ENCODE measurements at regions not wholly inside any gene's neighbourhood (a gene's known extent, or its start where the extent isn't known, plus 50 kb on each side); places are given as distances from the start of the nearest gene placed in this dataset.

- no peak for DNase-seq (ENCODE audit: low read depth in 2 of 2, low spot score in 1 of 2)
Observed at GRCh38 chr5:19406576-19407365, 581.2 kb downstream of the CDH18 start.

DNA sequence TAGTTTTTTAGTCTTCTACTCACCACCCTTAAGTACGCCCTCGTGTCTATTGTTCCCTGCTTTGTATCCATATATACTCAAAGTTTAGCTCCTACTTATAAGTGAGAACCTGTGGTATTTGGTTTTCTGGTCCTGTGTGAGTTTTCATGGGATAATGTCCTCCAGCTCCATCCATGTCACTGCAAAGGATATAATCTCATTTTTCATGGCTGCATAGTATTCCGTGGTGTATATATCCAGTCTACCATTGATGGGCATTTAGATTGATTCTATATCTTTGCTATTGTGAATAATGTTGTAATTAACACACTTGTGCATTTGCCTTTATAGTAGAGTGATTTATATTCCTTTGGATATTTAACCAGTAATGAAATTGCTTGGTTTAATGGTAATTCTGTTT lies 579.9 kb downstream of the CDH18 start:
- no peak for DNase-seq (ENCODE audit: low read depth in 2 of 2, low spot score in 1 of 2)

GRCh38 chr5:19411936-19412335 lies 576.1 kb downstream of the CDH18 start:
- DNase-seq (ENCODE audit: low read depth in 2 of 2, low spot score in 1 of 2): no peak

Data from stimulated activated CD8-positive, alpha-beta memory T cell treated with anti-CD3 and anti-CD28 coated beads, Interleukin-4, amount 100 ng/mL, for 4 hours (primary cell).